ENCODE measurements at regions not wholly inside any gene's neighbourhood (a gene's known extent, or its start where the extent isn't known, plus 50 kb on each side); places are given as distances from the start of the nearest gene placed in this dataset.

GRCh38 chr5:3100921-3101551 lies 349.6 kb upstream of the IRX2 start:
- no peak for TF ChIP-seq CTCF (IDR thresholded peaks at IDR 0.05)
- Mint-ChIP-seq H3K4me3 (ENCODE audit: unreplicated experiment) (no peak overlapping the region), H3K36me3 (ENCODE audit: unreplicated experiment) (no peaks in the 10 kb centered on the region), H3K9me3 (ENCODE audit: unreplicated experiment) (peaks cover 17% of the 10 kb centered on the region), H3K27ac (ENCODE audit: unreplicated experiment) (no peak overlapping the region), H3K27me3 (ENCODE audit: unreplicated experiment) (no peaks in the 10 kb centered on the region), H3K4me1 (ENCODE audit: unreplicated experiment) (no peaks in the 10 kb centered on the region)
- no peak for DNase-seq (ENCODE audit: extremely low spot score, unreplicated experiment)

- no peaks in the 10 kb centered on the region for H3K4me1 Mint-ChIP-seq (ENCODE audit: unreplicated experiment)
- TF ChIP-seq CTCF (IDR thresholded peaks at IDR 0.05) = no peak
- no peak for DNase-seq (ENCODE audit: extremely low spot score, unreplicated experiment)
- H3K27ac Mint-ChIP-seq (ENCODE audit: unreplicated experiment) = no peak overlapping the region
- no peaks in the 10 kb centered on the region for H3K27me3 Mint-ChIP-seq (ENCODE audit: unreplicated experiment)
- no peak overlapping the region for H3K4me3 Mint-ChIP-seq (ENCODE audit: unreplicated experiment)
- no peaks in the 10 kb centered on the region for H3K36me3 Mint-ChIP-seq (ENCODE audit: unreplicated experiment)
- H3K9me3 Mint-ChIP-seq (ENCODE audit: unreplicated experiment) = peaks cover 28% of the 10 kb centered on the region
Measured at GRCh38 chr5:3099954-3100353, 348.5 kb upstream of the IRX2 start.

GRCh38 chr5:3099526-3099925 lies 348.0 kb upstream of the IRX2 start:
- Mint-ChIP-seq H3K9me3 (ENCODE audit: unreplicated experiment) (peaks cover 32% of the 10 kb centered on the region), H3K36me3 (ENCODE audit: unreplicated experiment) (no peaks in the 10 kb centered on the region), H3K27me3 (ENCODE audit: unreplicated experiment) (no peaks in the 10 kb centered on the region), H3K4me3 (ENCODE audit: unreplicated experiment) (no peak overlapping the region), H3K27ac (ENCODE audit: unreplicated experiment) (no peak overlapping the region), H3K4me1 (ENCODE audit: unreplicated experiment) (no peaks in the 10 kb centered on the region)
- DNase-seq (ENCODE audit: extremely low spot score, unreplicated experiment) = no peak
- no peak for TF ChIP-seq CTCF (IDR thresholded peaks at IDR 0.05)

- no peak overlapping the region for H3K27ac Mint-ChIP-seq (ENCODE audit: unreplicated experiment)
- TF ChIP-seq CTCF (IDR thresholded peaks at IDR 0.05) = no peak
- no peak overlapping the region for H3K4me3 Mint-ChIP-seq (ENCODE audit: unreplicated experiment)
- H3K27me3 Mint-ChIP-seq (ENCODE audit: unreplicated experiment) = no peaks in the 10 kb centered on the region
- no peaks in the 10 kb centered on the region for H3K36me3 Mint-ChIP-seq (ENCODE audit: unreplicated experiment)
- no peak for DNase-seq (ENCODE audit: extremely low spot score, unreplicated experiment)
- no peaks in the 10 kb centered on the region for H3K4me1 Mint-ChIP-seq (ENCODE audit: unreplicated experiment)
- H3K9me3 Mint-ChIP-seq (ENCODE audit: unreplicated experiment) = peaks cover 39% of the 10 kb centered on the region
Measured at GRCh38 chr5:3098821-3099220, 347.3 kb upstream of the IRX2 start.

GRCh38 chr5:3092664-3093063 lies 341.2 kb upstream of the IRX2 start:
- H3K9me3 Mint-ChIP-seq (ENCODE audit: unreplicated experiment) = peaks cover 63% of the 10 kb centered on the region

More at GRCh38 chr5:3092664-3093063, 341.2 kb upstream of the IRX2 start:
- no peaks in the 10 kb centered on the region for H3K27me3 Mint-ChIP-seq (ENCODE audit: unreplicated experiment)
- TF ChIP-seq CTCF (IDR thresholded peaks at IDR 0.05) = no peak
- H3K4me1 Mint-ChIP-seq (ENCODE audit: unreplicated experiment) = no peaks in the 10 kb centered on the region
- no peak overlapping the region for H3K27ac Mint-ChIP-seq (ENCODE audit: unreplicated experiment)
- H3K36me3 Mint-ChIP-seq (ENCODE audit: unreplicated experiment) = no peaks in the 10 kb centered on the region
- H3K4me3 Mint-ChIP-seq (ENCODE audit: unreplicated experiment) = no peak overlapping the region
- DNase-seq (ENCODE audit: extremely low spot score, unreplicated experiment) = no peak
